ENCODE measurements at regions not wholly inside any gene's neighbourhood (a gene's known extent, or its start where the extent isn't known, plus 50 kb on each side); places are given as distances from the start of the nearest gene placed in this dataset.
"Not testable (repeated sequence)": the region's sequence is repeated elsewhere in the genome, so short reads cannot be mapped to it uniquely, and the experiment has no call there.

DNA sequence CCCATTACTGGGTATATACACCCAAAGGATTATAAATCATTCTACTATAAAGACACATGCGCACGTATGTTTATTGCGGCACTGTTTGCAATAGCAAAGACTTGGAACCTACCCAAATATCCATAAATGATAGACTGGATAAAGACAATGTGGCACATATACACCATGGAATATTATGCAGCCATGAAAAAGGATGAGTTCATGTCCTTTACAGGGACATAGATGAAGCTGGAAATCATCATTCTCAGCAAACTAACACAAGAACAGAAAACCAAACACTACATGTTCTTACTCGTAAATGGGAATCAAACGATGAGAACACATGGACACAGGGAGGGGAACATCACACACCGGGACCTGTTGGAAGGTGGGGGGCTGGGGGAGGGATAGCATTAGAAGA lies 171.3 kb downstream of the SUDS3 start:
- not testable (repeated sequence) for H4K12ac ChIP-seq (ENCODE audit: low read depth, low read length); H4K91ac ChIP-seq (ENCODE audit: low read depth, low read length); DNase-seq; H3K18ac ChIP-seq (ENCODE audit: low read length); H3K27me3 ChIP-seq (ENCODE audit: insufficient read depth, low read length); H2BK5ac ChIP-seq (ENCODE audit: low read depth, low read length, poor library complexity); H4K8ac ChIP-seq (ENCODE audit: low read depth, low read length); H3K79me2 ChIP-seq (ENCODE audit: control insufficient read depth, insufficient read depth, low read length, poor library complexity); H3K4ac ChIP-seq (ENCODE audit: low read depth, low read length); H3K4me2 ChIP-seq (ENCODE audit: low read length); H3K36me3 ChIP-seq (ENCODE audit: control insufficient read depth in 1 of 2, insufficient read depth in 2 of 2, low read length in 2 of 2); H2BK120ac ChIP-seq (ENCODE audit: insufficient read depth, low read length, poor library complexity); H2BK12ac ChIP-seq (ENCODE audit: low read length); H3K23ac ChIP-seq (ENCODE audit: low read length); H3K9ac ChIP-seq (ENCODE audit: low read length); H2AK5ac ChIP-seq (ENCODE audit: low read length); H3K9me3 ChIP-seq (ENCODE audit: insufficient read depth, low read depth, low read length); H3K27ac ChIP-seq (ENCODE audit: low read depth, low read length); H3K4me1 ChIP-seq (ENCODE audit: control insufficient read depth in 1 of 2, insufficient read depth in 2 of 2, low read length in 2 of 2); H2AFZ ChIP-seq (ENCODE audit: insufficient read depth, low read length, poor library complexity); H3K4me3 ChIP-seq (ENCODE audit: low read depth, low read length); H3K14ac ChIP-seq (ENCODE audit: low read length); H3K79me1 ChIP-seq (ENCODE audit: low read length)
- WGBS (ENCODE audit: extremely low coverage, insufficient coverage, insufficient read length): no CpG with 5 or more reads among the region's 6 CpGs

DNA sequence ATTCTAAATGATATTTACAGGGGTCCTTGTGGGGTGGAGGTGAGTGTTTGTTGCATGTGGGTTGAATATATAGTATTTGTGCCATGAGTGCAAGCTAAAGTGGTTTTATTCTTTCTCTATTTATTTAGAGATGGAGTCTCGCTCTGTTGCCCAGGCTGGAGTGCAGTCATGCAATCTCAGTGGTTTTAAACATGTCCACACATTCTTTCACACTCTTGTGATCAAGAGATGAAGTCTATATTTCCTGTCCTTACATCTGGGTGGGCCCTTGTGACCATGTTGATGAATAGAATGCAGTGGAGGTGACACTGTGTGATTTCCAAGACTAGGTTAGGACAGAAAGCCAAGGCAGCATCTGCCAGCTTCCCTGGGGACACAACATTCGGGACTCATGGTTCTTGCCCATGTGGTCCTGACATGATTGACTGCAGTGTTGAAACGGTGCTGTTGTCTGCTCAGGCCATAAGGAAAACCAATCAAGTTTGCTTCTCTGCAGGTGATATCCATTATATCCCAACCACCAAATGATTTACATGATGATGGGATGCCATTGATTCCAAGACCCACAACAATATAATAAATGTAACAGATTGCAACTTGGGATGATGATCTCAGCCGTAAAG lies 172.6 kb downstream of the SUDS3 start:
- WGBS (ENCODE audit: extremely low coverage, insufficient coverage, insufficient read length): no CpG with 5 or more reads among the region's 4 CpGs
- Histone ChIP-seq H3K27ac (ENCODE audit: low read depth, low read length) (no peak overlapping the region), H4K91ac (ENCODE audit: low read depth, low read length) (no peak overlapping the region), H3K14ac (ENCODE audit: low read length) (no peak overlapping the region), H3K9ac (ENCODE audit: low read length) (peak overlapping the region; percentile 58), H3K79me2 (ENCODE audit: control insufficient read depth, insufficient read depth, low read length, poor library complexity) (no peaks in the 10 kb centered on the region), H3K4me2 (ENCODE audit: low read length) (no peak overlapping the region), H4K8ac (ENCODE audit: low read depth, low read length) (no peak overlapping the region), H3K4me1 (ENCODE audit: control insufficient read depth in 1 of 2, insufficient read depth in 2 of 2, low read length in 2 of 2) (no peaks in the 10 kb centered on the region), H3K18ac (ENCODE audit: low read length) (no peak overlapping the region), H3K4me3 (ENCODE audit: low read depth, low read length) (no peak overlapping the region), H3K36me3 (ENCODE audit: control insufficient read depth in 1 of 2, insufficient read depth in 2 of 2, low read length in 2 of 2) (no peaks in the 10 kb centered on the region), H2BK5ac (ENCODE audit: low read depth, low read length, poor library complexity) (no peak overlapping the region), H3K9me3 (ENCODE audit: insufficient read depth, low read depth, low read length) (no peaks in the 10 kb centered on the region), H2AK5ac (ENCODE audit: low read length) (no peak overlapping the region), H3K27me3 (ENCODE audit: insufficient read depth, low read length) (no peaks in the 10 kb centered on the region), H2AFZ (ENCODE audit: insufficient read depth, low read length, poor library complexity) (no peak overlapping the region), H3K4ac (ENCODE audit: low read depth, low read length) (no peak overlapping the region), H3K23ac (ENCODE audit: low read length) (no peak overlapping the region), H2BK12ac (ENCODE audit: low read length) (no peak overlapping the region), H3K79me1 (ENCODE audit: low read length) (no peaks in the 10 kb centered on the region), H2BK120ac (ENCODE audit: insufficient read depth, low read length, poor library complexity) (no peak overlapping the region), H4K12ac (ENCODE audit: low read depth, low read length) (no peak overlapping the region)
- no peak for DNase-seq

DNA sequence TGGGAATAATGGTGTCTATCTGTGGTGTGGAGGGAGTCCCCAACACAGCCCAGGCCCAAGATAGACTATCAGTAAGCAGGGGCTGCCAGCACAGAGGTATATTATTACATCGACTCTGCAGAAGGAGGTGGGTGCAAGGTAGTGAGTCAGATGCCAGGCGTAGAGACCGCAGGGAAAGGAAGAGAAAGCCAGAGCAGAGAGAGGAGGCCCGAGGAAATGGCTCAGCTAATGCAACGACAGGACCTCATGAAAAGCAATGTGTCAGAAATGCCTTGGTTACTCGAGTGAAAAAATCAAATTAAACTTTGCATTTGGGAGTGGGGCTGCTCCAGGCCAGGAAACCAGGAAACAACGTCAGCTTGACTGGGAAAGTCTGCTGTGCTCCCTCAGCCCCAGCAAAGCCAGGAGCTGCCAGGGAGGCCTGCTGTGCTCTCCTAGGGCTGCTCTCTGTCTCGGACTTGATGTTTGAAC lies 173.2 kb downstream of the SUDS3 start:
- Histone ChIP-seq H4K91ac (ENCODE audit: low read depth, low read length) (no peak overlapping the region), H2AK5ac (ENCODE audit: low read length) (no peak overlapping the region), H3K79me1 (ENCODE audit: low read length) (no peaks in the 10 kb centered on the region), H3K23ac (ENCODE audit: low read length) (no peak overlapping the region), H2BK12ac (ENCODE audit: low read length) (no peak overlapping the region), H3K4me1 (ENCODE audit: control insufficient read depth in 1 of 2, insufficient read depth in 2 of 2, low read length in 2 of 2) (no peaks in the 10 kb centered on the region), H3K9ac (ENCODE audit: low read length) (no peak overlapping the region), H3K14ac (ENCODE audit: low read length) (no peak overlapping the region), H3K79me2 (ENCODE audit: control insufficient read depth, insufficient read depth, low read length, poor library complexity) (no peaks in the 10 kb centered on the region), H4K12ac (ENCODE audit: low read depth, low read length) (no peak overlapping the region), H3K18ac (ENCODE audit: low read length) (no peak overlapping the region), H3K4ac (ENCODE audit: low read depth, low read length) (no peak overlapping the region), H2BK5ac (ENCODE audit: low read depth, low read length, poor library complexity) (no peak overlapping the region), H3K27me3 (ENCODE audit: insufficient read depth, low read length) (no peaks in the 10 kb centered on the region), H4K8ac (ENCODE audit: low read depth, low read length) (no peak overlapping the region), H3K4me2 (ENCODE audit: low read length) (no peak overlapping the region), H3K4me3 (ENCODE audit: low read depth, low read length) (no peak overlapping the region), H3K36me3 (ENCODE audit: control insufficient read depth in 1 of 2, insufficient read depth in 2 of 2, low read length in 2 of 2) (no peaks in the 10 kb centered on the region), H3K9me3 (ENCODE audit: insufficient read depth, low read depth, low read length) (no peaks in the 10 kb centered on the region), H2BK120ac (ENCODE audit: insufficient read depth, low read length, poor library complexity) (no peak overlapping the region), H3K27ac (ENCODE audit: low read depth, low read length) (no peak overlapping the region), H2AFZ (ENCODE audit: insufficient read depth, low read length, poor library complexity) (no peak overlapping the region)
- DNase-seq: no peak
- no CpG with 5 or more reads among the region's 8 CpGs for WGBS (ENCODE audit: extremely low coverage, insufficient coverage, insufficient read length)

GRCh38 chr12:118553856-118554504 lies 177.6 kb downstream of the SUDS3 start:
- H3K23ac ChIP-seq (ENCODE audit: low read length): no peak overlapping the region
- H2BK12ac ChIP-seq (ENCODE audit: low read length): no peak overlapping the region
- H4K12ac ChIP-seq (ENCODE audit: low read depth, low read length): no peak overlapping the region
- no peak overlapping the region for H2AK5ac ChIP-seq (ENCODE audit: low read length)
- no peaks in the 10 kb centered on the region for H3K36me3 ChIP-seq (ENCODE audit: control insufficient read depth in 1 of 2, insufficient read depth in 2 of 2, low read length in 2 of 2)
- H2BK120ac ChIP-seq (ENCODE audit: insufficient read depth, low read length, poor library complexity): no peak overlapping the region
- H3K27ac ChIP-seq (ENCODE audit: low read depth, low read length): no peak overlapping the region
- H3K4ac ChIP-seq (ENCODE audit: low read depth, low read length): no peak overlapping the region
- H3K4me1 ChIP-seq (ENCODE audit: control insufficient read depth in 1 of 2, insufficient read depth in 2 of 2, low read length in 2 of 2): no peaks in the 10 kb centered on the region
- no peak overlapping the region for H3K14ac ChIP-seq (ENCODE audit: low read length)
- no peak overlapping the region for H2AFZ ChIP-seq (ENCODE audit: insufficient read depth, low read length, poor library complexity)
- H3K18ac ChIP-seq (ENCODE audit: low read length): no peak overlapping the region
- H3K9me3 ChIP-seq (ENCODE audit: insufficient read depth, low read depth, low read length): no peaks in the 10 kb centered on the region
- WGBS (ENCODE audit: extremely low coverage, insufficient coverage, insufficient read length): no CpG with 5 or more reads among the region's 5 CpGs
- no peak overlapping the region for H3K4me2 ChIP-seq (ENCODE audit: low read length)
- H3K9ac ChIP-seq (ENCODE audit: low read length): no peak overlapping the region
- H2BK5ac ChIP-seq (ENCODE audit: low read depth, low read length, poor library complexity): no peak overlapping the region
- H4K91ac ChIP-seq (ENCODE audit: low read depth, low read length): no peak overlapping the region
- H3K79me1 ChIP-seq (ENCODE audit: low read length): no peaks in the 10 kb centered on the region
- H3K79me2 ChIP-seq (ENCODE audit: control insufficient read depth, insufficient read depth, low read length, poor library complexity): no peaks in the 10 kb centered on the region
- no peak overlapping the region for H4K8ac ChIP-seq (ENCODE audit: low read depth, low read length)
- DNase-seq: no peak
- no peak overlapping the region for H3K4me3 ChIP-seq (ENCODE audit: low read depth, low read length)
- H3K27me3 ChIP-seq (ENCODE audit: insufficient read depth, low read length): no peaks in the 10 kb centered on the region

Measured in trophoblast cell (in vitro differentiated cells and primary cell).